Germinal center (tissue), 1 donor: ENCODE measurements at regions not wholly inside any gene's neighbourhood (a gene's known extent, or its start where the extent isn't known, plus 50 kb on each side); places are given as distances from the start of the nearest gene placed in this dataset.

Experiments
- DNase-seq: peaks from one replicate; pipeline ENCODE4 v3.0.0; 2012; ENCODE audit warnings: mixed read lengths, low spot score

GRCh38 chr18:25962919-25963318 is 127.5 kb downstream of the SS18 start:
- no peak for DNase-seq

DNA sequence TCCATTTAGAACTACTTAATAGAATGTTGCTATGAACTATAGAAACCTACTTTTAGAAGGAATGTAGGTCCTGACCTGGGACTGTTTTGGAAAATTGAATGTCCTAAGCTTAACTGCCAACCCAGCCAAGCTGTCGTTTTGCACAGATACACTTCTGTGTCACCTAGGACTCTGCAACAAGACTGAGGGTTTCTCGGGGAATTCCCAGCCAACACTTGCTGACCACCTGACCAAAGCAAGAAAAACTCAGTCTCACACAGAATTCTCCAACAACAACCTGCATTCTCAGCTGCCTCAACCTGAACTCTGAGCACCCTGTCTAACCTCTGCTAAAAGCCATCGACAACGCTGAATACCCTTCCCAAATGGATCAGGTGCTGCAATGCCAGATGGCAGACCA is 128.2 kb downstream of the SS18 start:
- DNase-seq = no peak

DNA sequence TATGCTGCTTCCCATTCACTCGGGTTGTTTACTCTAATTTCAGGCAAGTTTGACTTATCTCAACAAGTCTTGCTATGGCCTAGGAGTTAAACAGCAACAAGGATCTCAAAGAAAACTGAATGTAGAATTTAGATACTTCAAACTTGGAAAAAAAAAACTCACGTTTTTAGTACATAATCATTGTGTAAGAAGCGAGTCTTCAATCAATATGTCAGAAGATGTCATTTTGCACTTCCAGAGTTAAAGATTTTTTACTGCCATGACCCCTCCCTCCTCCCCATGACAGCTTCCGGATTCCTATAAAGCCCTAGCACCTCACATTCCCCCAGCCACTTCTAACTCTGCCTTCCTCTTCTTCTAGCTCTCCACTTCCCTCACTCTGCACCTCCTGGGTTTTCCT is 133.4 kb downstream of the SS18 start:
- DNase-seq = no peak

- no peak for DNase-seq
Observed at GRCh38 chr18:25953111-25953510, 137.3 kb downstream of the SS18 start.

DNA sequence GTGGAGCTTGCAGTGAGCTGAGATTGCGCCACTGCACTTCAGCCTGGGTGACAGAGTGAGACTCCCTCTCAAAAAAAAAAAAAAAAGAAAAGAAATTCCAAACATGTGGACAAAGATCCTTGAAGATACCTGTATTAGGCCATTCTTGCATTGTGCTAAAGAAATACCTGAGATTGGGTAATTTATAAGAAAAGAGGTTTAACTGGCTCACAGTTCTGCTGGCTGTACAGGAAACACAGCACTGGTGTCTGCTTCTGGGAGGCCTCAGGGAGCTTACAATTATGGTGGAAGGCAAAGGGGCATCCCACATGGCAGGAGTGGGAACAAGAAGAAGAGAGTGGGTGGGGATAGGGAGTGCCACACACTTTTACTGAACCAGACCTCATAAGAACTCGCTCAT is 140.1 kb downstream of the SS18 start:
- DNase-seq = no peak

GRCh38 chr18:25946540-25946939 is 143.9 kb downstream of the SS18 start:
- no peak for DNase-seq

DNA sequence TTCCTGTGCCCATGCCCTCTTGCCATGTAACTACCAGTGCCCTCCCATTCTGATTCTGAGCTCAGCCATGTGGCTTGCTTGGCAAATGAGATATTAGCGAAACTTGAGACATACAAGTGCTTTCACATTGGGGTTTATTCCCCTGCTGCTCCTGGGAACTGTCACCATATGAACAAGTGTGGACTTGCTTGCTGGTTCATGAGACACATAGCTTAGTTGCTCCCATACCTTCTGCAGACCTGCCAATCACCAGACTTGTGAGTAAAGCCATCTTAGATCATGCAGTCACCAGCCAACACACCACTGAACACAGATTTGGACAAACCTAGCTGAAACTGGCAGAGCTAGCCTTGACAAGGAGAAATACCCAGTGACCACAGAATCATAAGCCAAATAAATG is 155.1 kb downstream of the SS18 start:
- no peak for DNase-seq

DNA sequence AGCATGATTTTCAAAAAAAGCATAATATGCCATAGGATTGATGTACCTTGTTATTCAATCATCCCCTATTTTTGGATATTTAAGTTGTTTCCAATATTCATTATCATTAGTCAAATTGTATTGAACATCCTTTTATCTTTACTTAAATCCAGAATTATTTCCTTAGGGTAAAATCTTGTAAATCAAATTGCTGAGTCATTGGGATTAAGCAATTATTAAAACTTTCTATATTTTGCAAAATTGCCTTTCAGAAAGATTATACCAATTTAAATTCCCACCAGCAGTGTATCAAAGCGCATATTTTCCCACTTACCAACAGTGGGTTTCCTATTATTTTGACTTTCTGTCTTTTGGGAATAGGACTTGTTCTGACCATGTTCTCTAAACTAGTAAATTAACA is 159.3 kb downstream of the SS18 start:
- DNase-seq = no peak

DNA sequence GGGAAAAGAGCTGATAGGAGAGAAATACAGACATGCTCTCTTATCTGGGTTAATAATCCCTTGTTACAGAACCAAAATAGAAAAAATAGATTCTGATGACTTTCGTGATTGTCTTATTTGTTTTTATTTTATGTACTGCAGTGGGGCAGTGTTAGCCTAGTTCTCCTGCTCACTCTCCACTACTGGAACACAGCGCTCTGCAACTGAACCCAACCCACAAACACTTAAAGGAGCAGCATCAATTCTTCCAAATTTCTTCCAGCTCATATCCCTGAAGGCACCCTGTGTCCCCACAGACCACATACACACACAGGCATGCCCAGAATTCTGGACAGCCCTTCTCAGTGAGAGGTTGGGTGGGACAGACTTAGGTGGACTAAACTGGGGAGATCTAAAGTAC is 160.6 kb downstream of the SS18 start:
- no peak for DNase-seq

GRCh38 chr18:25927830-25928229 is 162.6 kb downstream of the SS18 start:
- DNase-seq = no peak

DNA sequence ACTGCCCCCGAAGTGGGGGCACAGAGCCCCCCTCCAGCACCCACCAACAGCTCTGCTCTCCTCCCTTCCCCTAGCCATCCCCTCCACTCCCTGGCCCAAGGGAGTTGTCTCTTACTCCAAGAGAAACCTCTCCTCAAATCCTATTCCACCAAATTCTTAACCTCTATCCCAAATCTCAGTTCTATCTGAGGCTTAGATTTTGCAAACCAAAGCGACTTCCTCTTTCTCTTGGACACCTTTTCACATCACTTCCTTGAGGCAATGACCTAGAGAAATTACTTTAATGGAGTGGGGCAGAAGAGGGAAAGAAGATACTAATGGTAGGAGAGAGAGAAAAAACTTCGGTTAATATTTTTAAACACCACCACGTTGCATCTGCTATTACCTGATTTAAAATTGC is 167.2 kb downstream of the SS18 start:
- no peak for DNase-seq

GRCh38 chr18:25921677-25922421 is 168.6 kb downstream of the SS18 start:
- DNase-seq = peak; percentile 69

- DNase-seq = peak; percentile 14
Observed at GRCh38 chr18:25915907-25916306, 174.5 kb downstream of the SS18 start.

DNA sequence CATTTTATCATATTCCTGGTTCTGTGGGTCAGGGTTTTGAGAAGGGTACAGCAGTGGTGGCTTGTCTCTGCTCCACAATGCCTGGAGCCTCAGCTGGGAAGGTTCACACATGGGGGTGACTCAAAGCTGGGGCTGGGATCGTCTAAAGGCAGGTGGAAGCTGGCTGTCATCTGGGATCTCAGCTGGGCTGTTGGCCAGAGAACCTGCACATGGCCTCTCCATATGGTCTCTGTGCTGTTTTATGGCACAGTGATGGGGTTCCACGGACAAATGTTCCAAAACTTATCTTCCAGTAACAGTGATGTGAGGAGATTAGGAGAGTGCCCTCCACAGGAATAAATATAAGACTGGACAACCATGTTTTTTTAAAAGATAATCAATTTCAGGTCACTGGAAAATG is 191.4 kb downstream of the SS18 start:
- DNase-seq = no peak

- no peak for DNase-seq
Observed at GRCh38 chr18:25896956-25897355, 193.5 kb downstream of the SS18 start.

GRCh38 chr18:25896178-25896780 is 194.1 kb downstream of the SS18 start:
- peak; percentile 47 for DNase-seq

DNA sequence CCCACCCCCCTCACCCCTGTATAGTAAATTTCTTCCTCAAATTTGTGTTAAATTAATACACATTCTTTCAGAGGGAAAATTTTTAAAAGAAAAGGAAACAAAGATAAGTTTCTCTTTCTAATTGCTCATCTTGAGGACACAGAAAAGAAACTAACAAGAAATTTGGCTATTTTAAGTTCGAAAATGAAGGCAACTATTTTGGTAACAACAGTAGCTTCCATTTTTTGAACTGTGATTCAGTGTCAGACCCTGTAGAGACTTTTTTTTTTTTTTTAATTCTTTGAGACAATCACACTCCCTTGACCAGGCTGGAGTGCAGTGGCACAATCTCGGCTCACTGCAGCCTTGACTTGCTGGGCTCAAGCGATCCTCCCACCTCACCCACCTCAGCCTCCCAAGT is 194.9 kb downstream of the SS18 start:
- no peak for DNase-seq

GRCh38 chr18:25886283-25886682 is 204.1 kb downstream of the SS18 start:
- DNase-seq = no peak

GRCh38 chr18:25883091-25883490 is 207.3 kb downstream of the SS18 start:
- no peak for DNase-seq

DNA sequence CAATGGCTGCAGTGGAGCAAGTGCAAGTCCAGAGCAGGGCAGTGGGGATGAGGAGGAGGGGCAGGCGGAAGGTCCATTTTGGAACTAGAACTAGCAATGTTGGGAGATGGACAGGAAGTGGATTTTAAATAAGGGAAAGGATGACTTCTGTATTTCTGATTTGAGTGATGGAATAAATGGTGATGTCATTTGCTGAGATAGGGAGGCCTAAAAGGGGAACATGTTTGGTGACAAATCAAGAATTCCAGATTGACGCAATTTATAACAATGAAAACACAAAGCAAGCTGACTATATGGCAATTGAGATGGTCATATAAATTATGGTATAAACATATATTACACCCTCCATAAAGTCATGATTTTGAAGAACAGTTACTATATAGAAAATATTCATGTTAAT is 209.3 kb downstream of the SS18 start:
- no peak for DNase-seq

DNA sequence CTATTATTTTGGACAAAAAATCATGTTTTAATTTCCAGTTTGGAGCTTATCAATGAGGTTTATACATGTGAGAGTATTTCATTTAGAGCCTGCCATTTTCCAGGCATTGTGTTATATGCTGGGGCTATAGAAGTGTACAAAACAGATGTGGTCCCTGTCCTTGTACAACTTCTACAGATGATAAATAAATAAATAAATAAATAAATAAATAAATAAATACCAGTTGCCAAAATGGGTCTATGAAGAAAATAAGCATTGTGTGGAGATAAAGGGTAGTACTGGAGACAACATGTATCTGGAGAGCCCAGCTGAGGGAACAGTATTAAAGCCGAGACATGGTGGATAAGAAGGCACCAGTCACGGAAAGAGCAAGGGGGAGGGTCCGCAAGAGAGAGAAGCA is 210.0 kb downstream of the SS18 start:
- no peak for DNase-seq

- DNase-seq = no peak
Observed at GRCh38 chr18:25876330-25876948, 214.0 kb downstream of the SS18 start.

GRCh38 chr18:25875551-25876240 is 214.7 kb downstream of the SS18 start:
- no peak for DNase-seq
